Loucy (cell line): ENCODE measurements at regions not wholly inside any gene's neighbourhood (a gene's known extent, or its start where the extent isn't known, plus 50 kb on each side); places are given as distances from the start of the nearest gene placed in this dataset.

ENCODE experiments used
- H2AFZ ChIP-seq: fragments of 200-600 bp; sonication (generic); 2 replicates; pipeline ENCODE4 v1.6.0; 2016; ENCODE audit warnings: antibody characterized with exemption, mild to moderate bottlenecking, low read length, moderate library complexity
- H3F3A ChIP-seq: fragments of 200-600 bp; 2 replicates; pipeline ENCODE4 v1.6.0; 2016; ENCODE audit warnings: antibody characterized with exemption, low read depth, mild to moderate bottlenecking
- H3K27me3 ChIP-seq: fragments of 200-600 bp; sonication (generic); 2 replicates; pipeline ENCODE4 v1.6.1; 2014; ENCODE audit warnings: low read length, mild to moderate bottlenecking; ENCODE audit not compliant: insufficient read depth, poor library complexity, severe bottlenecking
- H3K36me3 ChIP-seq: fragments of 200-600 bp; sonication (generic); 2 replicates; pipeline ENCODE4 v1.6.1; 2016; ENCODE audit warnings: low read length; ENCODE audit not compliant: insufficient read depth
- H3K4me1 ChIP-seq: fragments of 200-600 bp; sonication (generic); 2 replicates; pipeline ENCODE4 v1.5.1; 2014; ENCODE audit warnings: low read length, mild to moderate bottlenecking; ENCODE audit not compliant: insufficient read depth, poor library complexity, severe bottlenecking
- H3K4me2 ChIP-seq: fragments of 200-600 bp; sonication (generic); 2 replicates; pipeline ENCODE4 v1.6.0; 2014; ENCODE audit warnings: antibody characterized with exemption, low read length, low read depth, mild to moderate bottlenecking; ENCODE audit not compliant: poor library complexity, severe bottlenecking
- H3K4me3 ChIP-seq: fragments of 200-600 bp; sonication (generic); 2 replicates; pipeline ENCODE4 v1.5.1; 2014; ENCODE audit warnings: low read length, mild to moderate bottlenecking, mixed read lengths; ENCODE audit not compliant: poor library complexity, severe bottlenecking
- H3K79me2 ChIP-seq: fragments of 200-600 bp; sonication (generic); 2 replicates; pipeline ENCODE4 v1.6.1; 2014; ENCODE audit warnings: low read length; ENCODE audit not compliant: insufficient read depth
- H3K9ac ChIP-seq: fragments of 200-600 bp; sonication (generic); 2 replicates; pipeline ENCODE4 v1.6.0; 2014; ENCODE audit warnings: mild to moderate bottlenecking, low read depth, low read length, moderate library complexity; ENCODE audit not compliant: poor library complexity, severe bottlenecking
- H3K9me2 ChIP-seq: fragments of 200-600 bp; sonication (generic); replicated peaks from 2 replicates; pipeline ENCODE4 v1.6.1; 2016; ENCODE audit warnings: low read depth, low read length, mixed read lengths
- H3K9me3 ChIP-seq: fragments of 200-600 bp; sonication (generic); 2 replicates; pipeline ENCODE4 v1.6.1; 2014; ENCODE audit warnings: mild to moderate bottlenecking, antibody characterized with exemption, low read length, low read depth; ENCODE audit not compliant: insufficient read depth
- H4K20me1 ChIP-seq: fragments of 200-600 bp; sonication (generic); 2 replicates; pipeline ENCODE4 v1.6.0; 2014; ENCODE audit warnings: antibody characterized with exemption, low read length, mild to moderate bottlenecking; ENCODE audit not compliant: insufficient read depth, poor library complexity, severe bottlenecking
- EZH2phosphoT487 ChIP-seq: fragments of 200-600 bp; IDR thresholded peaks from 2 replicates; pipeline ENCODE4 v1.6.1; 2018; ENCODE audit warnings: antibody characterized with exemption, mild to moderate bottlenecking, moderate library complexity, borderline replicate concordance
- TF ChIP-seq, protein P1 (sequence below): fragments of 200-600 bp; sonication (generic); conservative IDR thresholded peaks from 2 replicates; pipeline ENCODE4 v1.5.1; 2014; ENCODE audit warnings: mild to moderate bottlenecking, antibody characterized with exemption, low read length

- Histone ChIP-seq H3K4me1 (no peaks in the 10 kb centered on the region), H4K20me1 (no peaks in the 10 kb centered on the region), H3K79me2 (no peaks in the 10 kb centered on the region), H3K36me3 (no peaks in the 10 kb centered on the region), H3K9ac (no peak overlapping the region), H3K9me2 (no peaks in the 10 kb centered on the region), H3F3A (no peaks in the 10 kb centered on the region), H2AFZ (no peak overlapping the region), H3K27me3 (no peaks in the 10 kb centered on the region), H3K4me2 (no peak overlapping the region), H3K9me3 (no peaks in the 10 kb centered on the region; the same call in 1 of the 2 replicates), H3K4me3 (no peak overlapping the region)
- TF ChIP-seq, protein P1, sequence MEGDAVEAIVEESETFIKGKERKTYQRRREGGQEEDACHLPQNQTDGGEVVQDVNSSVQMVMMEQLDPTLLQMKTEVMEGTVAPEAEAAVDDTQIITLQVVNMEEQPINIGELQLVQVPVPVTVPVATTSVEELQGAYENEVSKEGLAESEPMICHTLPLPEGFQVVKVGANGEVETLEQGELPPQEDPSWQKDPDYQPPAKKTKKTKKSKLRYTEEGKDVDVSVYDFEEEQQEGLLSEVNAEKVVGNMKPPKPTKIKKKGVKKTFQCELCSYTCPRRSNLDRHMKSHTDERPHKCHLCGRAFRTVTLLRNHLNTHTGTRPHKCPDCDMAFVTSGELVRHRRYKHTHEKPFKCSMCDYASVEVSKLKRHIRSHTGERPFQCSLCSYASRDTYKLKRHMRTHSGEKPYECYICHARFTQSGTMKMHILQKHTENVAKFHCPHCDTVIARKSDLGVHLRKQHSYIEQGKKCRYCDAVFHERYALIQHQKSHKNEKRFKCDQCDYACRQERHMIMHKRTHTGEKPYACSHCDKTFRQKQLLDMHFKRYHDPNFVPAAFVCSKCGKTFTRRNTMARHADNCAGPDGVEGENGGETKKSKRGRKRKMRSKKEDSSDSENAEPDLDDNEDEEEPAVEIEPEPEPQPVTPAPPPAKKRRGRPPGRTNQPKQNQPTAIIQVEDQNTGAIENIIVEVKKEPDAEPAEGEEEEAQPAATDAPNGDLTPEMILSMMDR: no peak
- no peak for TF ChIP-seq EZH2phosphoT487
Measured at GRCh38 chr16:35841632-35842031, 2382.2 kb downstream of the TP53TG3F start.

- no peak overlapping the region for H3K4me3 ChIP-seq
- H3K9me3 ChIP-seq: no peaks in the 10 kb centered on the region
- H3K9me2 ChIP-seq: no peaks in the 10 kb centered on the region
- TF ChIP-seq, protein P1: no peak
- no peak for TF ChIP-seq EZH2phosphoT487
- H3K9ac ChIP-seq: no peak overlapping the region
- H4K20me1 ChIP-seq: no peaks in the 10 kb centered on the region
- H2AFZ ChIP-seq: no peak overlapping the region
- H3K27me3 ChIP-seq: no peaks in the 10 kb centered on the region
- no peaks in the 10 kb centered on the region for H3K79me2 ChIP-seq
- no peaks in the 10 kb centered on the region for H3F3A ChIP-seq
- no peaks in the 10 kb centered on the region for H3K4me1 ChIP-seq
- no peaks in the 10 kb centered on the region for H3K36me3 ChIP-seq
- no peak overlapping the region for H3K4me2 ChIP-seq
Measured at GRCh38 chr16:35862242-35862641, 2402.8 kb downstream of the TP53TG3F start.

GRCh38 chr16:35868630-35869029, 2409.2 kb downstream of the TP53TG3F start:
- Histone ChIP-seq H3K9me3 (peaks cover 4% of the 10 kb centered on the region; the same call in 1 of the 2 replicates), H3K27me3 (no peaks in the 10 kb centered on the region), H3K79me2 (no peaks in the 10 kb centered on the region), H3K4me2 (no peak overlapping the region), H3K9ac (no peak overlapping the region), H3K4me3 (no peak overlapping the region), H3K9me2 (no peaks in the 10 kb centered on the region), H4K20me1 (no peaks in the 10 kb centered on the region), H3F3A (no peaks in the 10 kb centered on the region), H3K36me3 (no peaks in the 10 kb centered on the region), H2AFZ (no peak overlapping the region), H3K4me1 (no peaks in the 10 kb centered on the region)
- TF ChIP-seq EZH2phosphoT487: no peak
- TF ChIP-seq, protein P1: no peak
